HG02642 (cell line): ENCODE measurements at regions not wholly inside any gene's neighbourhood (a gene's known extent, or its start where the extent isn't known, plus 50 kb on each side); places are given as distances from the start of the nearest gene placed in this dataset.
"Not testable (repeated sequence)": the region's sequence is repeated elsewhere in the genome, so short reads cannot be mapped to it uniquely, and the experiment has no call there.

Experiments
- ATAC-seq: cut with Tn5 transposase; IDR thresholded peaks from one replicate; pipeline ENCODE4 v1.9.1; 2021; ENCODE audit warnings: mild to moderate bottlenecking; ENCODE audit not compliant: unreplicated experiment, poor library complexity

DNA sequence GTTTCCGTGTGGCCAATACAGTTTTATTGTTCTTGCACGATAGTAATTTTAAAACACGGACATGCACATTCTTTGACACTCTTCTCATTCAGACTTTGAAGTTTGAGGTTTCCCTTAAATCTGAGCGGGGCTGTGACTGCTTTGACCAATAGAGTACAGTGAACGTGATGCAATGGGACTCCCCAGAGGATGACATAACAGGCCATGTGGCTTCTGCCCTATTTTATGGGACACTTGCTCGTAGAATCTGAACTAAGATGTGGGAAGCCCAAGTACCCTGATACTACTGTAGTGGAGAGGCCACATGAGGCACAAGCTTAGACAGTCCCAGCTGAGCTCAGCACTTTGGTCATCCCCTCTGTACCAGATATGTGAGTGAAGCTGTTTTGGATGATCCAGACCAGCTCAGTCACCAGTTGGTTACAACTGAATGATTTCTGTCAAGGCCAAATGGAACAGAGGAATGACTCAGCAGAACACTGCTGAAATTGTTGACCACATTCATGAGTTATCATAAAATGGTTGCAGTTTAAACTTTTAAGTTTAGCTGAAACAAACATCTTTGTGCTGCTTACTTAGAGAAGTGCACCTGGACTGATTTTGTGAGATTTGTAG lies 279.4 kb downstream of the RFPL4B start:
- peak; percentile 74 for ATAC-seq

DNA sequence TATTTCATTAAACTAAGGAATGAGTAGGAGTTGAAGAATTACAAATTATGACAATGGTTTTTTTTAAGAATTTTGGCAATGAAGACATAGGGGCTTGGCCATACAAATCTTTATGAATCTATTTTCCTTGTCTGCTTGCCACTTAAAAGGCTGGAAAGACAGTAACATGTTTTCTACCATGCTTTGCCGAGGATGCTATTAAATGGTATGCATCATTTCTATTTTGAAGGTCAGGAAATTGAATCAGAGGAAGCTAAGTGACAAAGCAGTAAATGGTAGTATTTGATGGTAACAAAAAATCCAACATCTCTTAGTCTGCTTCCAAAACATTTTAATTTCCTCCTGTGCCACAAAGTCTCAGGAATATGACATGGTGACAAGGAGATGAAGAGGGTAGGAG lies 287.2 kb downstream of the RFPL4B start:
- no peak for ATAC-seq

- ATAC-seq = no peak
Measured at GRCh38 chr6:112636650-112637262, 289.6 kb downstream of the RFPL4B start.

- ATAC-seq = no peak
Measured at GRCh38 chr6:112639391-112639831, 292.3 kb downstream of the RFPL4B start.

- ATAC-seq = no peak
Measured at GRCh38 chr6:112640891-112641290, 293.8 kb downstream of the RFPL4B start.

GRCh38 chr6:112649853-112650252 lies 302.7 kb downstream of the RFPL4B start:
- ATAC-seq = no peak

- ATAC-seq = no peak
Measured at GRCh38 chr6:112651239-112651638, 304.1 kb downstream of the RFPL4B start.

GRCh38 chr6:112659912-112660311 lies 312.8 kb downstream of the RFPL4B start:
- no peak for ATAC-seq

GRCh38 chr6:112660626-112661025 lies 313.5 kb downstream of the RFPL4B start:
- ATAC-seq = no peak

DNA sequence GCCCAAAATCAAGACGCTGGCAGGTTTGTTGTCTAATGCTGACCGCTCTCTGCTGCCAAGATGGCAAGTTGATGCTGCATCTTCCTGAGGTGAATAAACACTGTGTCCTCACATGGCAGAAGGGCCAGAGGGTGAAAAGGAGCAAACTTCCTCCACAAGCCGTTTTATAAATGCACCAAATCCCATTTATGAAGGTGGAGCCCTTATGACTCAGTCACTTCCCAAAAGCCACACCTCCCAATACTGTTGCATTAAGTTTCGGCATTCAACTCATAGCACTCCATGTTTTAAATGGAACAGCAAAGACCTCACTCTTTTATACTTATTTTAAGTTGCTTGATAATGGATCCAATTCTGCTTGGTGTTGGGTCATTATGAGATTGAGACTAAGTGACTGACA lies 316.6 kb downstream of the RFPL4B start:
- ATAC-seq = no peak

- ATAC-seq = no peak
Measured at GRCh38 chr6:112665114-112665513, 318.0 kb downstream of the RFPL4B start.

- ATAC-seq = no peak
Measured at GRCh38 chr6:112665815-112666214, 318.7 kb downstream of the RFPL4B start.

- no peak for ATAC-seq
Measured at GRCh38 chr6:112667427-112667826, 320.3 kb downstream of the RFPL4B start.

GRCh38 chr6:112680091-112680490 lies 333.0 kb downstream of the RFPL4B start:
- ATAC-seq = no peak

- ATAC-seq = no peak
Measured at GRCh38 chr6:112682071-112682470, 334.9 kb downstream of the RFPL4B start.

DNA sequence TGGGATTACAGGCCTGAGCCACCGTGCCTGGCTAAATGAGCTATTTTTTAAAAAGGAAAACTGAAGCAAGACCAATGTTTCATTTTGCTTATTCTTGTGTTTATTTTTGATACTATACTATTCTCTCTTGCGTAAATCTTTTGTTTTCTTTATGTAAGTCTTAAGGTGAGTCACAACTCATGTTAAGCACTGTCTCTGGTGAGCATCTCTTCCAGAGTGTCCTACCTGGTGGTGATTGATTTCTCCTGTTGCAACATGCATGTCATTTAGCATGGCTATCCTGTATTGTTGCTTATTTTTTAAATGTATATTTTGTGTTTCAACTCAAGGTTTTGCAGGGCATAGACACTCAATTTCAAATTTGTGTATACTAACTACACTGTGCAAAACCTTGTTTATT lies 336.0 kb downstream of the RFPL4B start:
- no peak for ATAC-seq

- no peak for ATAC-seq
Measured at GRCh38 chr6:112683926-112684325, 336.8 kb downstream of the RFPL4B start.

GRCh38 chr6:112685521-112686220 lies 338.5 kb downstream of the RFPL4B start:
- not testable (repeated sequence) for ATAC-seq

- not testable (repeated sequence) for ATAC-seq
Measured at GRCh38 chr6:112688487-112689165, 341.5 kb downstream of the RFPL4B start.

DNA sequence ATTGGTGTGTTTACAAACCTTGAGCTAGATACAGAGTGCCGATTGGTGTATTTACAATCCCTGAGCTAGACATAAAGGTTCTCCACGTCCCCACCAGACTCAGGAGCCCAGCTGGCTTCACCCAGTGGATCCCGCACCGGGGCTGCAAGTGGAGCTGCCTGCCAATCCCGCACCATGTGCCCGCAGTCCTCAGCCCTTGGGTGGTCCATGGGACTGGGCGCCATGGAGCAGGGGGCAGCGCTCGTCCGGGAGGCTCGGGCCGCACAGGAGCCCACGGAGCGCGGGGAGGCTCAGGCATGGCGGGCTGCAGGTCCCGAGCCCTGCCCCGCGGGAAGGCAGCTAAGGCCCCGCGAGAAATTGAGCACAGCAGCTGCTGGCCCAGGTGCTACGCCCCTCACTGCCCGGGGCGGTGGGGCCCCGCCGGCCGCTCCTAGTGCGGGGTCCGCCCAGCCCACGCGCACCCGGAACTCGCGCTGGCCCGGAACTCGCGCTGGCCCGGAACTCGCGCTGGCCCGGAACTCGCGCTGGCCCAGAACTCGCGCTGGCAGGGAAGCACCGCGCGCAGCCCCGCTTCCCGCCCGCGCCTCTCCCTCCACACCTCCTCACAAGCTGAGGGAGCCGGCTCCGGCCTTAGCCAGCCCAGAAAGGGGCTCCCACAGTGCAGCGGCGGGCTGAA lies 342.2 kb downstream of the RFPL4B start:
- ATAC-seq = not testable (repeated sequence)
